ENCODE measurements at regions not wholly inside any gene's neighbourhood (a gene's known extent, or its start where the extent isn't known, plus 50 kb on each side); places are given as distances from the start of the nearest gene placed in this dataset.

- H3K27ac ChIP-seq (ENCODE audit: low read depth, low read length): no peak overlapping the region
- DNase-seq (ENCODE audit: low read depth, low spot score): no peak
- CTCF ChIA-PET: interaction anchor here (4.2 kb wide), 1 partner anchor 10 kb away, joined by 21 read pairs; no protein-coding TSS in a partner anchor
- no peaks in the 10 kb centered on the region; the same call in 1 of the 2 replicates for H3K9me3 ChIP-seq (ENCODE audit: control insufficient read depth, insufficient read depth, low read length)
- no peak for TF ChIP-seq CTCF (IDR thresholded peaks at IDR 0.05; ENCODE audit: low read depth, low read length)
- POLR2A ChIA-PET: interaction anchor here (1.6 kb wide), 1 partner anchor 44 kb away, joined by 5 read pairs; no protein-coding TSS in a partner anchor
- no peak overlapping the region for H3K4me3 ChIP-seq (ENCODE audit: low read depth, low read length)
- peaks cover 41% of the 10 kb centered on the region for H3K27me3 ChIP-seq (ENCODE audit: control insufficient read depth, insufficient read depth, low read length)
Measured at GRCh38 chr10:69686866-69687265, 56.8 kb downstream of the FAM241B start.

DNA sequence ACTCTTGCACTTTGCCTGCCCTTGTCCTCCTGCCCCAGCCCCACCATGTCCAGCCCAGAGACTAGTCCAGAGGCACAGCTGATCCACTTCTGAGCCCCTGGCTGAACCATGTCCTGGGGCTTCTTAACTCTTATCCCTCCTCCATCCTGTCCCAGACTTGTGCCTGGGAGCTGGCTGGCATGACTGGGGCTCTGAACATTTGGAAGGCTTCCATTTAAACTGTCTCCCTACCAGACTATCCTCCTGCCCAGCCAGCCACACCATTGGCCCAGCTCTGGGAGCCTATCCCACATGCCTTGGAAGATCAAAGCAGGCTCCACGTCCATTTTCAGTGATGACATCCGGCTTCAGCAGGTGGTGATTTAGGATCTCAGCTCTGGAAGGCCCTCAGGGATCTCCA is 57.4 kb downstream of the FAM241B start:
- Histone ChIP-seq H3K4me3 (ENCODE audit: low read depth, low read length) (no peak overlapping the region), H3K9me3 (ENCODE audit: control insufficient read depth, insufficient read depth, low read length) (no peaks in the 10 kb centered on the region; the same call in 1 of the 2 replicates), H3K27ac (ENCODE audit: low read depth, low read length) (no peak overlapping the region), H3K27me3 (ENCODE audit: control insufficient read depth, insufficient read depth, low read length) (peaks cover 36% of the 10 kb centered on the region)
- ChIA-PET CTCF (interaction anchor here (4.2 kb wide), 1 partner anchor 9 kb away, joined by 21 read pairs; no protein-coding TSS in a partner anchor), POLR2A (interaction anchor here (0.6 to 1.6 kb wide), 2 partner anchors 44 to 228 kb away, joined by 3 to 5 read pairs; no protein-coding TSS in a partner anchor)
- TF ChIP-seq CTCF (IDR thresholded peaks at IDR 0.05; ENCODE audit: low read depth, low read length): no peak
- no peak for DNase-seq (ENCODE audit: low read depth, low spot score)

DNA sequence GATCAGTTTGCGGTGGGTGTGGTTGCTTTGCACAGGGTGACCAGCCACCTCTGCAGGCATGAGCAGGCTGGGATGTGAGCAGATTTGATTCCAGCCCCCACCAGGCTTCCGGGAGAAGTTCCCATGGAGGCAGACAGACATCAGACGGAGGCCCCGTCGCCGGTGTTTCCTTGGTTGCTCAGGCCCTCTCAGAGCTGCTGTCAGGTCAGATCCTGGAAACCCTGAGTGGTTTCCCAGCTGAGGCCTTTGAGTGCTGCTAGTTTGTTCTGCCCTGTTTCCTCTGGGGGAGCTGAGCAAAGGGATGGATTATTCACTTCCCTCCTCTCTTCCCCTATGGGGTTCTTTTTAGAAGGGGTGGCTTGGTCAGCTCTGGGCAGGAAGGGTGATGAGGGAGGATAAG is 62.2 kb downstream of the FAM241B start:
- ChIA-PET POLR2A (no interaction called here), CTCF (interaction anchor here (0.6 to 4.9 kb wide), 2 partner anchors 24 to 25 kb away, joined by 4 to 56 read pairs; no protein-coding TSS in a partner anchor)
- Histone ChIP-seq H3K9me3 (ENCODE audit: control insufficient read depth, insufficient read depth, low read length) (no peaks in the 10 kb centered on the region), H3K27ac (ENCODE audit: low read depth, low read length) (no peak overlapping the region), H3K4me3 (ENCODE audit: low read depth, low read length) (no peak overlapping the region), H3K27me3 (ENCODE audit: control insufficient read depth, insufficient read depth, low read length) (peaks cover 33% of the 10 kb centered on the region)
- TF ChIP-seq CTCF (IDR thresholded peaks at IDR 0.05; ENCODE audit: low read depth, low read length): no peak
- no peak for DNase-seq (ENCODE audit: low read depth, low spot score)

DNA sequence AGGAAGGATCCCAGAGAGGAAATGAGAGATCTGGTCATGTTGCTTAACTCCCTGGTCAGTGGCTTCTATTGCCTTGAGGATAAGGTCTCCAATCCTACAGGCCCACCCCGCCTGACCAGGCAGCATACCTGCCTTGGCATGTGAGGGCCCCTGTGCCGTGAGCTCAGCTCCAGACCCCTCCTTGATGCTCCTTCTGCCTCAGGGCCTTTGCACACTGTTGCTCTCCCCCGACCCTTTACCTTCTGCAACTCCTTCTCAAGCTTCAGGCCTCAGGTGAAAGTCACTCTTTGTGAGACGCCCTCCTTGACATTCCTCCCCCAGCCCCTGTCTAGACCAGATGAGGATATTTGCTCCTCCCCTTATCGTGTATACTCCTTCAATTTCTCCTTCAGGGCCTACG is 62.8 kb downstream of the FAM241B start:
- H3K27ac ChIP-seq (ENCODE audit: low read depth, low read length): no peak overlapping the region
- H3K9me3 ChIP-seq (ENCODE audit: control insufficient read depth, insufficient read depth, low read length): no peaks in the 10 kb centered on the region
- CTCF ChIA-PET: interaction anchor here (4.9 kb wide), 1 partner anchor 24 kb away, joined by 56 read pairs; no protein-coding TSS in a partner anchor
- POLR2A ChIA-PET: no interaction called here
- no peak for DNase-seq (ENCODE audit: low read depth, low spot score)
- no peak for TF ChIP-seq CTCF (IDR thresholded peaks at IDR 0.05; ENCODE audit: low read depth, low read length)
- peaks cover 30% of the 10 kb centered on the region for H3K27me3 ChIP-seq (ENCODE audit: control insufficient read depth, insufficient read depth, low read length)
- H3K4me3 ChIP-seq (ENCODE audit: low read depth, low read length): no peak overlapping the region

GRCh38 chr10:69693886-69694285 is 63.8 kb downstream of the FAM241B start:
- TF ChIP-seq CTCF (IDR thresholded peaks at IDR 0.05; ENCODE audit: low read depth, low read length): no peak
- H3K4me3 ChIP-seq (ENCODE audit: low read depth, low read length): no peak overlapping the region
- ChIA-PET CTCF (interaction anchor here (3.6 to 4.9 kb wide), 2 partner anchors 23 to 106 kb away, joined by 20 to 56 read pairs; no protein-coding TSS in a partner anchor), POLR2A (no interaction called here)
- DNase-seq (ENCODE audit: low read depth, low spot score): no peak
- no peaks in the 10 kb centered on the region for H3K9me3 ChIP-seq (ENCODE audit: control insufficient read depth, insufficient read depth, low read length)
- peaks cover 27% of the 10 kb centered on the region for H3K27me3 ChIP-seq (ENCODE audit: control insufficient read depth, insufficient read depth, low read length)
- no peak overlapping the region for H3K27ac ChIP-seq (ENCODE audit: low read depth, low read length)
